ELF-1 (cell line): ENCODE measurements at regions not wholly inside any gene's neighbourhood (a gene's known extent, or its start where the extent isn't known, plus 50 kb on each side); places are given as distances from the start of the nearest gene placed in this dataset.

Source experiments
- DNase-seq: peaks from one replicate; pipeline ENCODE4 v3.0.0-alpha.2; 2016; ENCODE audit warnings: low read depth, low spot score

DNA sequence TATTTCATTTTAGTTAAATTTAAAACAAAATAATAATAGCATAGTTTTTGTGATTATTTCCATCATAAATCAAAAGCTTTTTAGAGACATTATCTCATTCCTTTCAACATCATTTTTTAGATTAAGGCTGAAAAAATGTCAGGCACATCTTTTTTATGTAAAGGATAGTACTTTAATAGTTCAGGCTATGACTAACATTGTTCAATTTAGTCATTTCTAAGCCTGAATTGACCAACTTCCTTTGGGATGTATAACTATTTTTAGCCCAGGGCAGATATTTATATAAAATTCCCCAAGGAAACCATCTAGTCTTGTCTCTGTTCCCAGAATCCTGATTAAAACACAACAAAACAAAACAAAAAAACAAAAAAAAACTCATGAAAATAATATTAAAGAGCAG, 145.6 kb upstream of the PCDH18 start:
- no peak for DNase-seq

DNA sequence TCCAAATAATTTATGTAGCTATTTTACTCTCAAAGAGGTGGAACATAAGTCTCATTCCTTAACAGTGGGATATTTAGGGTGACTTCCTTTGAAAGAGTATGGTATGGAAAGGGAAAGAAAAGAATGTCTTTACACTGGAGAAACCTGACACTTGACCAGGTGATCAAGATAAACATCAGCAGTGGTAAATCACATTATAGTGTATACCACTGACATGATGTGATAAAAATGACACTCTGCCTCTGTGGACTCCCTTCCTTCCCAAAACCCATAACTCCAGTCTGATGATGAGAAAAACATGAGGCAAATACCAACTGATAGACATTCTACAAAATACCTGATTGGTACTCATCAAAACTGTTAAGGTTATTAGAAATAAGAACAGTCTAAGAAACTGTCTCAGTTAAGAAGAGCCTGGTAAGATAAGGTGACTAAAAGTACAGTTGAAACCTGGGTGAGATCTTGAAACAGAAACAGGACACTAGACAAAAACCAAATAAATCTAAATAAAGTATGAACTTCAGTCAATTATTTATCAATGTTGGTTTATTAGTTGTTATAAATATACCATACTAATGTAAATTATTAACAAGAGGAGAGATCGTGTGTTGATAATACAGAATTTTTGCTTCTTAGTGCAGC, 144.2 kb upstream of the PCDH18 start:
- no peak for DNase-seq

DNA sequence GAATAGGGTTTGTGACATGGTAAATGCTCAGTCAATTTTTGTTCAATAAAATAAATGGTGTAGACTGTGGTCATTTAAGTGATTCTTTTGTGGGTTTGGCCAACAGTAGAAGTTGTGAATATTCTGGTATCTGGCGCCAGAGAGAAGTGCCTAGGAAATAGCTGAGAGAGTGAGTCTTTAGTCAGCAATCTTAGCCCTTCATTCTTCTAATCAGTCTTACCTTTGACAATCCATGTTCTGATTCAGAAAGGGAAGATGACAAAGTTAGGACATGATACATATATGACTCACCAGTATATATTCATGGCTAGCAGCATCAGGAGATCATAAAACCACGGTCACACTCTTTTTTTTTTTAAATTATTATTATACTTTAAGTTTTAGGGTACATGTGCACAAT, 141.8 kb upstream of the PCDH18 start:
- DNase-seq = no peak

DNA sequence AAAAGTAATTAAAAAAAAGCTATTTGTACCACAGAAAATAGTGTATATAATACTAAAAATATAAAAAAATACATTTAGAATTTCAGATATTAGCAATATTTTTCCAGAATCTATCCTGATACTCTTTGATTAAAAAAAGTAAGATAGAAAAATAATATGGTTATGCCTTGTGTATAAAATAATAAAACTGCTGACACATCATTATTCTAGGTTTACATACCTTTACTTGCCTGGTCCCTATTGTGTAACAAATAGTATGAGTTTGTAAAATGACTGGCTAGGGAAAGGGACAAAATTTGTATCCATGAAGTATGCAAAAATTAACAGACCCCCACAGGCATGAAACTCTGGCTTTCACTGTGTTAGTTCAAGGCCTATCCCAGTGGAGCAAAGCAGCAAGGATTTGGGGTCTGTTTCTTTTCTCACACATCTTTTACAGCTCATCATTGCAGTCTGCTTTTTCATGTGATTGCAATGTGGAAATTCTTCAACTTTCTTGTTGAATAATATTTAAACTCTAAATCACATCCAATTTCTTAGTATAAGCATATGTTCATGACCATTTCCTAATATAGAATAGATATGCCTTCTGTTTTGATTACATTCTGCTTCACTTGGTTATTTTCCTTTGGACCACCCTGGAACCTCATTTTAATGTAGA, 136.7 kb upstream of the PCDH18 start:
- DNase-seq = no peak

DNA sequence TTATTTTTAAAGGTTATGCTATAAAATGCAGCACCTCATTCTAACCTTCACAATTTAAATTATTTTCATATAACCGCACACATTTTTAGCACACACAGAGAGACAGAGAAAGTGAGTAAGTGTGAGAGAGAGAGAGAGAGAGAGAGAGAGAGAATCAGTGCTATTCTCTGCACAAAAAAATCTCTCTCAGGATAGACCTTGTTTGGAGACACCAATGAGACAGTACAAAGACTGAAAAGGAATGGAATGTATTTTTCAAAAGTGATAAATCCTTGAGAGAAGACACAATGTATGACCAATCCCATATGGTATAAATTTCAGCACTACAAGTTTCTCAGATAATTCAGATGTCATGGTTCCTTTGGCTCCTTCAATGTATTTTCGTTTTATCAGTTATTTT, 132.1 kb upstream of the PCDH18 start:
- no peak for DNase-seq

DNA sequence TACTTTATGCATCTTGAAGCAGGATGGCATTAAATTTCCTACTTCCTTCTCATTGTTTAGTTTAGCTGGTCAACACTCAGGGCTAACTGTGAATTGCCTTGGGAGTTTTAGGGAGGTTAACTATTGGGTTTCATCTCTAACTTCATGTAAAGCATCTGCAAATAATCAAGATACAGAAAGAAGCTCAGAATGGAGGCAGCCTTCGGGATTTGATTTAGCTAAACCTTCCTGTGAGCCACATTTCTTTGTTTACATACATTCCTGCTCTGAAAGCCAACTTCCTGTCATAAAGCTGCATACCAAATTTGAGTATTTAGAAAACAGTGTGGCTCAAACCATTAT, 131.7 kb upstream of the PCDH18 start:
- no peak for DNase-seq

DNA sequence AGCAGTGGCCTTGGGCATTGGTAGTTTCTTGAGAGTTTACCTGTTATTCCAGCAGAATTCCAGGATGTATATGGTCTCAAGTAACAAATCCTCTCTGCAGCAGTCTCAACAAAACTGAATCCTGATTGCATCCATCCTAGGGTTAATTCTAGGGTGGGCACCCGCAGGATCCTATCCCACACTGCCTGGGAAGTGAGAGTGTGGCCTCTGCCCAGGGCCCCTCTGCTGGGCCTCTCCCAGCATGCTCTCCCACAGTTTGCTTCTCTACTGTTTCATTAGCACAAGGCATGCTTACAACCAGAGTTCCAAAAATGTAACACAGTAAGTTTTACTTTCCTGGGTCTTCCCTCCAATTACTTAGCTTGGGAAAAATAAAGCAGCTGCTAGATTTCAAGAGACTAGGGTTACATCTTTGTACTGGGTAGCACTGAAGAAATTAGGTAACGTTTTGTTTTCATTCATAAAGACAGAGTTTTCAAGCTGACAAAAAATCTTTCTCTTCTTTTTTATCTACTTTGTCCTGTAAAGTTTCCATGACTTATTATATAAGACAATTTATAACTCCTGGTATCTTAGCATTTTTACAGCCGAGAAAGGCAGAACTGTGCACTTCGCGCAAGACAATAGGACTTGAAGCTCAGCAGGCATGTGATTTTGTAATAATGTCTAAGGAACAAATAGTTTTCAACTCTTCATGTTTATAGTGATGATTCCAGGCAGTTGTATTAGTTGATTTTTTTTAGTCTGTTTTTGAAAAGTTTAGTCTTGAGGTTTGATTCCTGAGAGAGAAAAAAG, 131.2 kb upstream of the PCDH18 start:
- no peak for DNase-seq

DNA sequence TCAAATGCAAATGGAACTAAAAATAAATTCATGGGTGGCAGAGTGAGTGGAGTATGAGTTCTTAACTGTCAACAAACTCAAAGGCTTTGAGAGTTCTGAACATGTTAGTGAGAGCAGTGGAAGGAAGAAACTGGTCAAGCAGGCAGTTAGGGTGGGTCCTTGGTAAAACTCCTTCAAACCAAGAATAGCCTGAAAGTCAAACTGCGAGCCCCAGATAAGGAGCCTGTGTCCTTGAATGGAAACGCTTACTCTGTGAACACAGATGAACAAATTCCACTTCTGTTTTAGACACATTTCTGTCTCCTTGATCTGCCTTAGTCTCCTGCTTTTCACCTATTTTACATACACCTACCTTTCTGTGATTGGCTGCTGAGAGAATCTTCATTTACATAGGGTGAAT, 129.4 kb upstream of the PCDH18 start:
- no peak for DNase-seq

DNA sequence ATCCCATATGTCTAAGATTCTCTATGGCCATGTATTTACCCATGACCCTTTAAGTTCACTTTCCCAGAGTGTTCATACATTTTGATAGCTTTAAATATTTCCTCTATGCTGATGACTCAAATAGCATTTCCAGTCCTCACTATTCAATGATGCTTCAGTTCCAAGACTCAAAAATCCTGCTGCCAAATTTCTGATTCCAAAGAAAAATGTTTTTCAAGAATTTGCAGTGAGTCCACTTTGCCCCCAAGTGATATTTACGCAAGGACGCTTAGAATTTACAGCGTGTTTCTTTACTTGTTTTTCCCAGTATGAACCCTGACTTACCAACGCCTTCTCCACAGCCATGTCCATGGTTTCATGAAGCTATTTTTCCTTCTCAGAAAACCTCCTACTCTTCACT, 127.9 kb upstream of the PCDH18 start:
- DNase-seq = no peak

DNA sequence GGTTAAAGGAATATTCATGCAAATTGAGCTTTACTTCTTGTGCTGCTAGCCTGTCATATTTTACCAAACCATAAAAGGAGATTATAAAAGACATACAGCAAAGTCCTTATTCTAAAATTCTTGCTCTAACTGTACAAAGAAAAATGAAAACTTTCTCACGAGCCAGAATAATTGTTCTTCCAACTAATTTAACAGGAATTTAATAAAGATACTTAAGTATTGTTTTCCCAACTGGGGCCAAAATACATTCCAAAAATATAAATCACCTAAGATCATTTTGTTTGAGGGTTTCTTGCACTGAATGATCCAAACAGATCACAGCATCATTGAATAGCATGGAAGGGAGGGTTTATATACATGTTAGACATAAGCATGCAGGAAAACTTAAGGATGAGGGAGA, 127.1 kb upstream of the PCDH18 start:
- DNase-seq = no peak

DNA sequence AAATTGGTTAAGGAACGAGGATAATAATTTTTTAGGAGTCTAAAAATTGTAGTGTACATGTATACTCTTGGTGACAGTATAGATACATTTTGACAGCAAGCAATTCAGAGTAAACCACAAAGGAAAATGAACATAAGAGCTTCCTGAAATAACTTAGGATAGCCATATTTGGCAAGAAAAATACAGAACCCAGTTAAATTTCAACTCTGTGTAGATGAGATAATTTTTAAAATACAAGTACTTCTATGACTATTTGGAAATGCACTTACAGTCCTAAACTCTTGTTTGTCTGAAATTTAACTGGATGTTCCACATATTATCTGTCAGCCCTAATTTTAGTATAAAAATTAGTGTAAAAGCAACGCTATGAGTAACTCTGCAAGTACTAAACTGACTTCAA, 124.4 kb upstream of the PCDH18 start:
- DNase-seq = no peak

DNA sequence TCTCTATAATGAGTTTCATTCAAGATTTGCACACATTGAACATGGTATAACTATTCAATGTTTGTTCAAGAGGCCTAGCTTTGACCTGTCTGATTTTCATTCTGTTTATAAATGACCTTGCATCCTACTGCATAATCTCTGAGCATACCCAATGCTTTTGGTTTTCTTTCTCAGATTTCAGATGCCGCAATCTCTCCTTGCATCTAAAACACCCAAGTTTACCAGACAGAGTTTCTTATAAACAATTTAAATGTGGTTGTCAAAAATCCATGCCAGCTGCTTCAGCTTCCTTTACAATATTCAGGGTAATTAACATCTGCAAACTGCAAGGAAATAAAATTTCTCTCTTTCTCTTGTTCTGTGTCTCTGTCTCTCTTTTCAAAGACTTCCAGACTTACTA, 123.0 kb upstream of the PCDH18 start:
- DNase-seq = no peak

DNA sequence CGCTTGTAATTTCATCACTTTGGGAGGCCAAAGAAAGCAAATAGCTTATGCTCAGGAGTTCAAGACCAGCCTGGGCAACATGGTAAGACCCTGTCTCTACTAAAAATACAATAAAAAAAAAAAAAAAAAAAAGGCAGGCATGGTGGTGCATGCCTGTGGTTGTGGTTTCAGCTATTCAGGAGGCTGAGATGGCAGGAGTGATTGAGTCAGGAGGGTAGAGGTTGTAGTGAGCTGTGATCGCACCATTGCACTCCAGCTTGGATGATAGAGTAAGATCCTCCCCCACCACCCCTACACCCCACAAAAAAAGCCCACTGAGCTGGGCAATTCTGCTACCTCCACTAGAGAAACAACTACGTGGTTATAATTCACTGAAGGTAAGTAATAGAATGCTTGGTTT, 118.8 kb upstream of the PCDH18 start:
- no peak for DNase-seq

DNA sequence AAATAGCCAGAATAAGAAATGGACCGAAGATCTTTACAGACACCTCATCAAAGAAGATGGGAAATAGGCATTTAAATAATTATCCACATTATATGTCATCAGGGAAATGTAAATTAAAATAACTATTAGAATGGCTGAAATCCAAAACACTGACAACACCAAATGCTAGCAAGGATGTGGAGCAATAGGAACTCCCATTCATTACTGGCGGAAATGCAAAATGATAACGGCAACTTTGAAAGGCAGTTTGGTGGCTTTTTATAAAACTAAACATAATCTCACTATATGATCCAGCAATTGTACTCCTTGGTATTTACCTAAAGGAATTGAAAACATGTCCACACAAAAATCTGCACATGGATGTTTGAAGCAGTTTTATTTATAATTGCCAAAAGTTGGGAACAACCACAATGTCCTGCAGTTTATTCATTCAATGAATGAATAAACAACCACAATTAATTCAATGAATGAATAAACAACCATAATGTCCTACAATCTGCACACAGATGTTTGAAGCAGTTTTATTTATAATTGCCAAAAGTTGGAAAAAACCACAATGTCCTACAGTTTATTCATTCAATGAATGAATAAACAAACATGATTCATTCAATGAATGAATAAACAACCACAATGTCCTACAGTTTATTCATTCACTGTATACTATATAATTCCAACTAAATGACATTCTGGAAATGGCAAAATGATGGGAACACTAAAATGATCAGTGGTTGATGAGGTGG, 117.6 kb upstream of the PCDH18 start:
- no peak for DNase-seq

DNA sequence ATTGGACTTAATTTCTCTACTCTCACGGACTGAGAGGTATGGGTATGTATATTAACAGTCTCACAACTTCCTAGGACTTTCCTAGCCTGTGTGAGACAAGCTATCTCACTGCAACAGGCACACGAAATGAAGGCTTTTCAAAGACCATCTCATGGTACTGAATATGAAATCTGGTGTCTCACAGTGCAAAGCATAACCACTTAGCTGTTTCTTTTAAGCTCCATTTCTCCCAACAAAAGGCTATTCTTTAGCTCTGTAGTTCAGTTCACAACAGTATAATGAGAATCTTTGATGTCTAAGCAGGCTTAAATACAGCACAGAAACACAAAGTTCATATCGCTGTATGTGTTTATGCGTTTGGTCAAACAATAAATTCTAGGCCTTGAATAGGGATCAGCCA, 116.2 kb upstream of the PCDH18 start:
- no peak for DNase-seq

DNA sequence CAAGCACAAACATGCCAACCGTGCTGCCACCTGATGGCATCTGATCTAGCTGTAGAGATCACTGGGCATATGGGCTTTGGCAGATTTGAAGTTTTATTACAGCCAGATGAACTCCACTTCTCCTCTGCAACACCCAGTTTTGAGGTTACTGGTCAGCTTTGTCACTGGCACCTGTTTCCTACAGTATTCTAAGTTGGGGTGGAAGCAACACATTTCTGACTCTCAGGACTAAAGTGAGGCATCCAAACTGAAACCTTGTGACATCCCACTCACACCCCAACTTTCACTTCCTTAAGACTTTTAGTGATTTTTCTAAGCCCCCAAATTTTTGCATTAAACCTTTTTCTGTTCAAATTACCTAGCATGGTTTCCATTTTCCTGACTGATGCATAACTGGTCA, 115.1 kb upstream of the PCDH18 start:
- no peak for DNase-seq

DNA sequence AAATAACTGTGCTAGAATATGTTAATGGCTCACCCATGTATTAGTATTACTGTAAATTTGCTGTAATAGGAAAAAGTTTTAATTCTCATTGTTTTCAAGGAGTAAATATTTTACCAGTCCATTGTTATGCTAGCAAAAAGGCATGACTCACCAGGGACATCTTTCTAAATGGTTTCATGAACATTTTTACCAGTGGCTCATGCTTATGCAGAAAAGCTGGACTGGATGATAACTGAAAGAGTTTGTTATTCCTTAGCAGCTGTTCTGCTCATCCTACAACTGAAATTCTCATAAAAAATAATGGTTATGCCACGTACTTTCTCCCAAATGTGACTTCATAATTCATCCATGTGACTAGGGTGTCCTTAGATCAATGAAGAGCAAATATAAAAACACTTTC, 111.9 kb upstream of the PCDH18 start:
- DNase-seq = no peak

DNA sequence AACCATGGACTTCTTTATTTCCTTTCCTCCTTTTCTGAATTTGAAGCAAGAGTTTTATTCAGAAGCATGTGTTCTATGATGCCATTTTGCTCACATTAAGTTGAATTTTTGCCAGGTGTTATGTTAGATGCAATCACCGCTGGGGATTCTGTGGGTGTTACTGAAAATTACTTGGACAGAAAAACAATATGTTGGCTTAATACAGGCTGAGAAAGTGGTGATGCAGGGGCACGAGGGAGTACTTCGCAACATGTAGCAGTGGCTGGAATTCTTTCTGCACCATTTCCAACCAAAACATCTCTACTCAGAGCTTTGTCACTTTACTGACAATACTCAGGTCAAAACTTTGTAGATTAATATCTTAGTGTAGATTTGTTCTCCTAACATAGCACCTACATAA, 109.2 kb upstream of the PCDH18 start:
- no peak for DNase-seq

DNA sequence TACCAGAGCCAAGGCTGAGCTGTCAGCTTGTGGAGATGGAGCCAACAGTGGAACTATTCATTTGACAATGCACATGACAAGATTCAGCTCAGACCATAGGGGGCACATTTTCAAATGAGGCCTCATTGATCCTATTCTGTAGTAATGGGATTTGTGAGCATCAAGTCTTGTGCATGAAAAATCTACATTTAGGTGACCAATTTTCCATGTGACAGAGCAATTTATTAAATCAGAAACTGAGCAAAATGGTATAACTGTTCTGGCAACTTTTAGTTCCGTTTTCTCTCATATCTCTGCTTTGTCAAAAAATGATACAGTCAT, 108.5 kb upstream of the PCDH18 start:
- no peak for DNase-seq

DNA sequence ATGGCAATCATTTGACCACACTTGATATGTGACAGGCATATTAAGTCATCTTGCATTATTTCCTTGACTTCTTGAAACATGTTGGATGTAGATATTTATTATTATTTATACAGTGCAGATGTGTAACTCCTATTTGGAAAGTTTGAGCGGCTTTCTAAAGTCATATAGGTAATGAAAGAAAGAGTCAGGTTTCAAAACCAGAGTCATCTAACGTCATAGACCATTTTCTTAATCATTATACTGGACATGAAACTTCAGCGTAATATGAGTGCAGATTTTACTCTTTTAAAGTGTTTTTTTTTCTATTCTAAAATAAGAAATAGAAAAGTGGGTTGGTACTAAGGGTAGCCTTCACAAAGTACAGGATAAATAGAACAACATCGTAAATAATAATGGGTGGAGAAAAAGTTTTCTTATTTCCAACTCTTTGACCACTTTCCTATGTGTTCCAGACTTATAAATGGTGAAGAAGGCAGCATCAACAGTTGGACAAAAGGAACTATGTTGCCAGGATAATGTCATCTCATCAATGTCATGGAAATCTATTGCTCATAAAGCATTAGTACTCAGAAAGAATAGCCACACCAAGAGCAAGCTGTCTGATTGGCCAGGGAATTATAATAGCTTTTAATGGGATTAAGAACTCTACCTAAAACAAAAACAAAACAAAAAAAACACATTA, 108.0 kb upstream of the PCDH18 start:
- no peak for DNase-seq

DNA sequence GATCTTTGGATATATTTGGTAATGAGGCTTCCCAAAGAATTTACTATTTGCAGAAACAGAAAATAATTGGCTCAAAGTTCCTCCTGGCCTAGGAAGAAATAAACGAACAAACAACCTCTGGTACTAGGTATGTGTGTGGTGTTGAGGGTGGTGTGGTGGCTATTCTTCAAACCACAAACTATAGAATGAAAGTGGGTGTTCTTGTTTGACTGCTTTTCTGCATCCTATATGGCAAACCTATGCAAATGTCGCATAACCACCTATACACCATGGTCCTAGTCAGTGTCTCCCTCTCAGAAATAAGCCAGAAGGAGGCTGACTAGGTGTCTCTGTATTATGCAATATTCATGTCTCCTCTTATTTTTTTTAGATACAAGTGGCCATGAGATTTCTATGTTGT, 106.6 kb upstream of the PCDH18 start:
- no peak for DNase-seq

DNA sequence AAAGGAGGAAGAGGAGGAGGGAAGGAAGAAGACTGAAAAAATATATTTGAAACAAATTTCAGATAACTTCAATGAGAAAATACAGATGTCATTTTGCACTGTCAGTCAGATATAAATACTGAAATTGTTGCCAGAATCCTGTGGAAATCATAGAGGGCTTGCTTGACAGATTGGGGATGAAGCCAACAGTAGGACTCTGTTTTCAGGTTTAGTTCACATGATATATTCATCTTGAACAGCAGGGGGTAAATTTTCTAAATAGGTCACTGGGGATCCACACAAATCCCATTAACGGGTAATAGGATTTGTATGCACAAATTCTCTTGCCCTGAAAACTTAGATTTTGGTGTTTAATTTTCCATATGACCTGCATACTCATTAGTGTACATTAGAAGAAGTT, 103.3 kb upstream of the PCDH18 start:
- no peak for DNase-seq
